ENCODE measurements at regions not wholly inside any gene's neighbourhood (a gene's known extent, or its start where the extent isn't known, plus 50 kb on each side); places are given as distances from the start of the nearest gene placed in this dataset.

GRCh38 chr11:133638921-133639320 is 106.6 kb upstream of the OPCML start:
- H4K8ac ChIP-seq (replicated peaks; ENCODE audit: insufficient read length, low read depth, low read length), result no peak overlapping the region
- H3K56ac ChIP-seq (ENCODE audit: insufficient read length, low read depth, low read length), result no peak overlapping the region
- no peak overlapping the region for H4K91ac ChIP-seq (ENCODE audit: insufficient read length, low read depth, low read length)
- Mint-ChIP-seq H3K9me3 (peaks cover 0 to 4% of the 10 kb centered on the region in 2 experiments; a peak in 3 of 5 replicates), H3K27ac (no peak overlapping the region), H3K4me3 (no peak overlapping the region), H3K4me1 (peaks cover 33 to 37% of the 10 kb centered on the region in 2 experiments), H3K27me3 (ENCODE audit: low read depth) (peaks cover 3% of the 10 kb centered on the region; the same call in 1 of the 2 replicates), H3K36me3 (ENCODE audit: insufficient read depth in 1 of 3, low read depth in 3 of 3) (peaks cover 0 to 4% (median 3%) of the 10 kb centered on the region in 3 experiments; a peak in 3 of 7 replicates)
- no peak overlapping the region for H3K23ac ChIP-seq (ENCODE audit: insufficient read length, low read depth, low read length)
- no peak overlapping the region for H2BK15ac ChIP-seq (ENCODE audit: low read depth, low read length)
- H3K4me1 ChIP-seq (ENCODE audit: insufficient read depth, low read length), result peaks cover 3% of the 10 kb centered on the region; the same call in 1 of the 2 replicates
- no peak overlapping the region for H3K27ac ChIP-seq (ENCODE audit: insufficient read length, low read depth, low read length)
- no peaks in the 10 kb centered on the region for H4K20me1 ChIP-seq (ENCODE audit: control insufficient read depth, insufficient read depth, insufficient read length)
- H3K23me2 ChIP-seq (ENCODE audit: insufficient read length, low read depth, low read length, poor library complexity, severe bottlenecking), result no peaks in the 10 kb centered on the region
- WGBS (ENCODE audit: extremely low coverage, insufficient read length, low lambda C conversion rate), result no CpG with 5 or more reads among the region's 5 CpGs
- no peaks in the 10 kb centered on the region for H3K9me3 ChIP-seq (ENCODE audit: control insufficient read depth, low read depth, low read length)
- H3K9ac ChIP-seq (ENCODE audit: extremely low read depth, insufficient read length, low read length), result no peak overlapping the region
- H3K18ac ChIP-seq (ENCODE audit: insufficient read length, low read depth, low read length), result no peak overlapping the region
- no peak overlapping the region for H4K5ac ChIP-seq (ENCODE audit: insufficient read length, low read depth, low read length)
- no peak overlapping the region for H2BK20ac ChIP-seq (ENCODE audit: low read depth, low read length, poor library complexity, severe bottlenecking)
- H2BK12ac ChIP-seq (ENCODE audit: insufficient read length, low read depth, low read length), result no peak overlapping the region
- no peaks in the 10 kb centered on the region for H3K27me3 ChIP-seq (ENCODE audit: insufficient read depth, low read length)
- H3K14ac ChIP-seq (ENCODE audit: insufficient read depth, low read length), result no peak overlapping the region
- no peak overlapping the region for H2BK5ac ChIP-seq (ENCODE audit: insufficient read length, low read length)
- no peak overlapping the region for H2AFZ ChIP-seq (ENCODE audit: low read length)
- no peak overlapping the region for H3T11ph ChIP-seq (ENCODE audit: low read length)
- no peaks in the 10 kb centered on the region for H3K79me1 ChIP-seq (ENCODE audit: insufficient read depth, low read depth, low read length, poor library complexity, severe bottlenecking)
- no peak overlapping the region for H2BK120ac ChIP-seq (ENCODE audit: low read depth, low read length, poor library complexity, severe bottlenecking)
- H2AK5ac ChIP-seq (ENCODE audit: insufficient read length, low read length), result no peak overlapping the region
- no peaks in the 10 kb centered on the region for H3K79me2 ChIP-seq (ENCODE audit: insufficient read depth, low read length)
- no peak for TF ChIP-seq CTCF (conservative IDR thresholded peaks at IDR 0.05)
- no peak overlapping the region for H3K4me2 ChIP-seq (ENCODE audit: insufficient read depth, insufficient read length, low read length)
- H3K4ac ChIP-seq (ENCODE audit: low read depth, low read length), result no peak overlapping the region
- no peak for DNase-seq

Data from H9 (cell line).